Neuronal stem cell (in vitro differentiated cells): ENCODE measurements at regions not wholly inside any gene's neighbourhood (a gene's known extent, or its start where the extent isn't known, plus 50 kb on each side); places are given as distances from the start of the nearest gene placed in this dataset.

Experiments used
- DNase-seq: peaks from one replicate; pipeline ENCODE4 v3.0.0-alpha.2; 2013; ENCODE audit warnings: low spot score
- H2AFZ ChIP-seq: one replicate; pipeline ENCODE4 v1.6.1; 2013; ENCODE audit warnings: mild to moderate bottlenecking, low read length, inconsistent platforms
- H2AK5ac ChIP-seq: 2 replicates; pipeline ENCODE4 v1.6.1; 2013; ENCODE audit warnings: low read depth, mild to moderate bottlenecking, inconsistent platforms, low read length, moderate library complexity, mixed read lengths
- H2BK120ac ChIP-seq: 2 replicates; pipeline ENCODE4 v1.6.1; 2013; ENCODE audit warnings: low read depth, mild to moderate bottlenecking, inconsistent platforms, low read length, moderate library complexity, mixed read lengths
- H2BK12ac ChIP-seq: one replicate; pipeline ENCODE4 v1.6.1; 2013; ENCODE audit warnings: low read length, inconsistent platforms
- H2BK15ac ChIP-seq: 2 replicates; pipeline ENCODE4 v1.6.1; 2013; ENCODE audit warnings: mild to moderate bottlenecking, low read length, inconsistent platforms, mixed read lengths
- H2BK5ac ChIP-seq: one replicate; pipeline ENCODE4 v1.6.1; 2013; ENCODE audit warnings: inconsistent platforms, mild to moderate bottlenecking, low read length, moderate library complexity
- H3K14ac ChIP-seq: one replicate; pipeline ENCODE4 v1.6.1; 2013; ENCODE audit warnings: low read length, inconsistent platforms
- H3K18ac ChIP-seq: 2 replicates; pipeline ENCODE4 v1.6.1; 2013; ENCODE audit warnings: low read length, inconsistent platforms
- H3K23ac ChIP-seq: 2 replicates; pipeline ENCODE4 v1.6.1; 2013; ENCODE audit warnings: low read depth, mild to moderate bottlenecking, mixed read lengths, low read length, inconsistent platforms; ENCODE audit not compliant: poor library complexity
- H3K27ac ChIP-seq: replicated peaks from 3 replicates; pipeline ENCODE4 v1.5.1; 2013; ENCODE audit warnings: low read length, inconsistent platforms
- H3K27me3 ChIP-seq, 3 experiments: 2 replicates each; pipeline ENCODE4 v1.6.1; 2013; ENCODE audit warnings: low read length in 3 of 3, mild to moderate bottlenecking in 2 of 3, inconsistent platforms in 1 of 3, low read depth in 1 of 3, mixed read lengths in 1 of 3, moderate library complexity in 1 of 3; ENCODE audit not compliant: control insufficient read depth in 3 of 3, insufficient read depth in 3 of 3
- H3K36me3 ChIP-seq, 2 donors: replicated peaks in 1 of 2; 2 replicates each; pipeline ENCODE4 v1.6.1; 2013; ENCODE audit warnings: low read length in 2 of 2; ENCODE audit not compliant: control insufficient read depth in 2 of 2, insufficient read depth in 2 of 2
- H3K4ac ChIP-seq: 2 replicates; pipeline ENCODE4 v1.6.1; 2013; ENCODE audit warnings: inconsistent platforms, mild to moderate bottlenecking, low read length, moderate library complexity
- H3K4me1 ChIP-seq, 2 donors: 1 replicate in 1 of 2; 2 replicates in 1 of 2; pipeline ENCODE4 v1.6.1; 2013; ENCODE audit warnings: low read length in 2 of 2, low read depth in 1 of 2; ENCODE audit not compliant: control insufficient read depth in 2 of 2, insufficient read depth in 1 of 2
- H3K4me2 ChIP-seq: one replicate; pipeline ENCODE4 v1.6.1; 2013; ENCODE audit warnings: mild to moderate bottlenecking, low read length, inconsistent platforms; ENCODE audit not compliant: insufficient read depth, poor library complexity, severe bottlenecking
- H3K4me3 ChIP-seq, 2 donors: 2 replicates each; pipeline ENCODE4 v1.5.1; 2013; ENCODE audit warnings: low read length in 2 of 2, mild to moderate bottlenecking in 2 of 2, inconsistent platforms in 1 of 2, moderate library complexity in 1 of 2
- H3K79me1 ChIP-seq: one replicate; pipeline ENCODE4 v1.6.1; 2013; ENCODE audit warnings: low read depth, mild to moderate bottlenecking, inconsistent platforms, low read length, moderate library complexity
- H3K9ac ChIP-seq: one replicate; pipeline ENCODE4 v1.6.1; 2013; ENCODE audit warnings: mild to moderate bottlenecking, low read depth, low read length, inconsistent platforms; ENCODE audit not compliant: poor library complexity
- H3K9me3 ChIP-seq, 2 donors: replicated peaks in 1 of 2; 2 replicates each; pipeline versions ENCODE3 to v1.6.1; 2013; ENCODE audit warnings: low read length in 2 of 2, mild to moderate bottlenecking in 2 of 2, inconsistent platforms in 1 of 2, low read depth in 1 of 2, mixed read lengths in 1 of 2, moderate library complexity in 1 of 2; ENCODE audit not compliant: control insufficient read depth in 2 of 2, insufficient read depth in 1 of 2
- H4K8ac ChIP-seq: one replicate; pipeline ENCODE4 v1.6.1; 2013; ENCODE audit warnings: low read depth, mild to moderate bottlenecking, inconsistent platforms, low read length, moderate library complexity
- H4K91ac ChIP-seq: one replicate; pipeline ENCODE4 v1.6.1; 2013; ENCODE audit warnings: low read length, low read depth, mild to moderate bottlenecking, inconsistent platforms; ENCODE audit not compliant: poor library complexity
- WGBS, 2 donors: extraction: QIAGEN DNeasy Blood & Tissue Kit; methylation state at CpG; one replicate each; pipeline ENCODE4 v1.1.7; 2013; ENCODE audit warnings: missing lambda C conversion rate in 2 of 2, mixed read lengths in 1 of 2; ENCODE audit not compliant: insufficient read length in 2 of 2, insufficient replicate concordance in 1 of 2; ENCODE audit errors: extremely low coverage in 2 of 2; 5-methylcytosine and 5-hydroxymethylcytosine counted together

- no peaks in the 10 kb centered on the region for H3K79me1 ChIP-seq
- no peaks in the 10 kb centered on the region for H3K36me3 ChIP-seq
- H3K4ac ChIP-seq = no peak overlapping the region
- no peak overlapping the region for H2BK12ac ChIP-seq
- no peak overlapping the region for H3K14ac ChIP-seq
- no peak overlapping the region for H3K27ac ChIP-seq
- no peak overlapping the region for H2BK5ac ChIP-seq
- no peak overlapping the region for H4K91ac ChIP-seq
- H4K8ac ChIP-seq = no peak overlapping the region
- H3K4me2 ChIP-seq = no peak overlapping the region
- H2BK15ac ChIP-seq = no peak overlapping the region
- no peaks in the 10 kb centered on the region for H3K27me3 ChIP-seq
- WGBS, 2 donors = no CpG with 5 or more reads among the region's 9 CpGs
- peak overlapping the region; percentile 63 for H3K18ac ChIP-seq
- no peak overlapping the region for H2AK5ac ChIP-seq
- no peak for DNase-seq
- no peak overlapping the region for H3K9ac ChIP-seq
- H2BK120ac ChIP-seq = no peak overlapping the region
- peaks cover 0 to 3% of the 10 kb centered on the region in 2 donors for H3K9me3 ChIP-seq
- peaks cover 0 to 2% of the 10 kb centered on the region in 2 donors for H3K4me1 ChIP-seq
- no peak overlapping the region for H3K23ac ChIP-seq
- no peak overlapping the region for H3K4me3 ChIP-seq
- peak overlapping the region; percentile 80 for H2AFZ ChIP-seq
Observed at GRCh38 chr5:97854871-97855762, 672.1 kb upstream of the RIOK2 start.

- Histone ChIP-seq H4K91ac (no peak overlapping the region), H2BK12ac (no peak overlapping the region), H2AK5ac (no peak overlapping the region), H3K9me3 (no peaks in the 10 kb centered on the region), H3K9ac (no peak overlapping the region), H3K36me3 (no peaks in the 10 kb centered on the region), H2AFZ (no peak overlapping the region), H2BK15ac (no peak overlapping the region), H3K23ac (no peak overlapping the region), H3K4ac (no peak overlapping the region), H3K4me1 (no peaks in the 10 kb centered on the region), H3K27me3 (no peaks in the 10 kb centered on the region), H2BK120ac (no peak overlapping the region), H3K27ac (no peak overlapping the region), H3K79me1 (no peaks in the 10 kb centered on the region), H2BK5ac (no peak overlapping the region), H3K4me2 (no peak overlapping the region), H3K18ac (no peak overlapping the region), H3K14ac (no peak overlapping the region), H3K4me3 (no peak overlapping the region), H4K8ac (no peak overlapping the region)
- DNase-seq = no peak
- no CpG with 5 or more reads among the region's 2 CpGs for WGBS, 2 donors
Observed at GRCh38 chr5:97874491-97874890, 691.4 kb upstream of the RIOK2 start.

GRCh38 chr5:97876272-97876671 lies 693.2 kb upstream of the RIOK2 start:
- Histone ChIP-seq H2AK5ac (no peak overlapping the region), H2BK15ac (no peak overlapping the region), H3K4me1 (no peaks in the 10 kb centered on the region), H2BK120ac (no peak overlapping the region), H3K4me2 (no peak overlapping the region), H3K9ac (no peak overlapping the region), H3K27me3 (no peaks in the 10 kb centered on the region), H4K91ac (no peak overlapping the region), H3K23ac (no peak overlapping the region), H4K8ac (no peak overlapping the region), H3K4me3 (no peak overlapping the region), H2BK12ac (no peak overlapping the region), H3K18ac (no peak overlapping the region), H3K27ac (no peak overlapping the region), H2BK5ac (no peak overlapping the region), H3K14ac (no peak overlapping the region), H3K36me3 (no peaks in the 10 kb centered on the region), H2AFZ (no peak overlapping the region), H3K9me3 (no peaks in the 10 kb centered on the region), H3K4ac (no peak overlapping the region), H3K79me1 (no peaks in the 10 kb centered on the region)
- no peak for DNase-seq
- no CpG with 5 or more reads among the region's 2 CpGs for WGBS, 2 donors

- Histone ChIP-seq H2BK120ac (no peak overlapping the region), H3K4me3 (no peak overlapping the region), H3K4ac (no peak overlapping the region), H3K9me3 (no peaks in the 10 kb centered on the region), H3K79me1 (no peaks in the 10 kb centered on the region), H3K23ac (no peak overlapping the region), H3K4me2 (no peak overlapping the region), H4K91ac (no peak overlapping the region), H3K36me3 (no peaks in the 10 kb centered on the region), H3K14ac (no peak overlapping the region), H3K27ac (no peak overlapping the region), H3K18ac (no peak overlapping the region), H2BK15ac (no peak overlapping the region), H2BK12ac (no peak overlapping the region), H2BK5ac (no peak overlapping the region), H3K27me3 (no peaks in the 10 kb centered on the region), H4K8ac (no peak overlapping the region), H2AFZ (peak overlapping the region; percentile 21), H3K9ac (no peak overlapping the region), H3K4me1 (no peaks in the 10 kb centered on the region), H2AK5ac (no peak overlapping the region)
- no peak for DNase-seq
- WGBS, 2 donors = no CpG with 5 or more reads among the region's 3 CpGs
Observed at GRCh38 chr5:97877588-97877987, 694.5 kb upstream of the RIOK2 start.
